ENCODE measurements at regions not wholly inside any gene's neighbourhood (a gene's known extent, or its start where the extent isn't known, plus 50 kb on each side); places are given as distances from the start of the nearest gene placed in this dataset.

DNA sequence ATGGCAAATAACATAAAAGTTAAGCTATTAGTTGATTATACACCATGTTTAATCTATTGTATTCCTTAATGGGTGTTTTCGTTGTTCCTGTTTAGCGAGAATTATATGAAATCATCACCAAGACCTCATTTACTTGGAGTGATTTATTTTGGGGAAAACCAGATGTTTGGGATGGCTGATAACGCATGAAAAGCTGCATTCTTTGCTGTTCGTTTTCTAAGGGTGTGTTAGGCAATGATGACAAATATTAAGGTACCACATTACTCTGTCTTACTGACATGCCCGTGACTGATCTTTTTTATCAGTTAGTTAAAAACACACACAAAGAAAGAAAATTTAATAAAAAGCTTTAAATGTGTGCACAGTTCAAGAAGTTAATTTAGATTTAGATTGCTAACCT lies 176.4 kb downstream of the ZFP64 start:
- Histone ChIP-seq H3K9me3 (ENCODE audit: insufficient read depth, low read length, severe bottlenecking) (peaks cover 3% of the 10 kb centered on the region), H4K20me1 (ENCODE audit: insufficient read depth, low read length) (no peaks in the 10 kb centered on the region), H3K36me3 (ENCODE audit: insufficient read depth, low read length) (no peaks in the 10 kb centered on the region), H3K9ac (ENCODE audit: low read depth, low read length) (no peak overlapping the region), H3K4me2 (ENCODE audit: insufficient read depth, low read length) (no peak overlapping the region), H3K27me3 (ENCODE audit: insufficient read depth, low read length, poor library complexity) (no peaks in the 10 kb centered on the region), H3K4me1 (ENCODE audit: insufficient read depth, low read length) (no peaks in the 10 kb centered on the region), H3K4me3 (ENCODE audit: low read depth in 1 of 2, low read length in 2 of 2) (no peak overlapping the region), H3K79me2 (ENCODE audit: insufficient read depth, low read length) (no peaks in the 10 kb centered on the region), H2AFZ (ENCODE audit: low read depth, low read length) (no peak overlapping the region), H3K27ac (ENCODE audit: low read length) (no peak overlapping the region)
- DNase-seq, result no peak
- no peak for TF ChIP-seq EZH2 (IDR thresholded peaks at IDR 0.05; ENCODE audit: borderline replicate concordance, low read depth, low read length, severe bottlenecking)
- ATAC-seq (ENCODE audit: insufficient read depth, low read depth), result no peak

DNA sequence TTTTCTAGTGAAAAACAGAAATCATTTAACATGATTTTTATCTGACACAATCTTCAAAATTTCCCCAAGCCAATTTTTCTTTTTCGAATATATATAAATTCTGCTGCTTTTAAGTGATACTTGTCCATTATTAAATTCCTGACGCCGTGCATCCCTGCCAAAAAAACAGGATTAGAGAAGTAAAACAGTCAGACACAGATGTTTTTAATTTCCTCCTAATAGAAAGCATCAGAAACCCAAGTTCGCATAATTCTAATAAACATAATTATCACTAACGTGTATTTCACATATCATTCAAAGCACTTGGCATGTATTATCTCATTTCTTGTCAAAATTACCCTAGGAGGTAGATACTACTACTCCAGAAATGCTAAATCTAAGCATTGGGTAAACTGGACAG lies 179.5 kb downstream of the ZFP64 start:
- DNase-seq (no peak), ATAC-seq (ENCODE audit: insufficient read depth, low read depth) (no peak)
- Histone ChIP-seq H3K36me3 (ENCODE audit: insufficient read depth, low read length) (no peaks in the 10 kb centered on the region), H2AFZ (ENCODE audit: low read depth, low read length) (no peak overlapping the region), H3K79me2 (ENCODE audit: insufficient read depth, low read length) (no peaks in the 10 kb centered on the region), H3K4me2 (ENCODE audit: insufficient read depth, low read length) (no peak overlapping the region), H3K27ac (ENCODE audit: low read length) (no peak overlapping the region), H3K4me3 (ENCODE audit: low read depth in 1 of 2, low read length in 2 of 2) (no peak overlapping the region), H3K9me3 (ENCODE audit: insufficient read depth, low read length, severe bottlenecking) (peaks cover 3% of the 10 kb centered on the region), H3K4me1 (ENCODE audit: insufficient read depth, low read length) (no peaks in the 10 kb centered on the region), H4K20me1 (ENCODE audit: insufficient read depth, low read length) (no peaks in the 10 kb centered on the region), H3K27me3 (ENCODE audit: insufficient read depth, low read length, poor library complexity) (no peaks in the 10 kb centered on the region), H3K9ac (ENCODE audit: low read depth, low read length) (no peak overlapping the region)
- TF ChIP-seq EZH2 (IDR thresholded peaks at IDR 0.05; ENCODE audit: borderline replicate concordance, low read depth, low read length, severe bottlenecking), result no peak
- TF ChIP-seq, protein P1, sequence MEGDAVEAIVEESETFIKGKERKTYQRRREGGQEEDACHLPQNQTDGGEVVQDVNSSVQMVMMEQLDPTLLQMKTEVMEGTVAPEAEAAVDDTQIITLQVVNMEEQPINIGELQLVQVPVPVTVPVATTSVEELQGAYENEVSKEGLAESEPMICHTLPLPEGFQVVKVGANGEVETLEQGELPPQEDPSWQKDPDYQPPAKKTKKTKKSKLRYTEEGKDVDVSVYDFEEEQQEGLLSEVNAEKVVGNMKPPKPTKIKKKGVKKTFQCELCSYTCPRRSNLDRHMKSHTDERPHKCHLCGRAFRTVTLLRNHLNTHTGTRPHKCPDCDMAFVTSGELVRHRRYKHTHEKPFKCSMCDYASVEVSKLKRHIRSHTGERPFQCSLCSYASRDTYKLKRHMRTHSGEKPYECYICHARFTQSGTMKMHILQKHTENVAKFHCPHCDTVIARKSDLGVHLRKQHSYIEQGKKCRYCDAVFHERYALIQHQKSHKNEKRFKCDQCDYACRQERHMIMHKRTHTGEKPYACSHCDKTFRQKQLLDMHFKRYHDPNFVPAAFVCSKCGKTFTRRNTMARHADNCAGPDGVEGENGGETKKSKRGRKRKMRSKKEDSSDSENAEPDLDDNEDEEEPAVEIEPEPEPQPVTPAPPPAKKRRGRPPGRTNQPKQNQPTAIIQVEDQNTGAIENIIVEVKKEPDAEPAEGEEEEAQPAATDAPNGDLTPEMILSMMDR (IDR thresholded peaks at IDR 0.05; ENCODE audit: borderline replicate concordance, extremely low read depth, low read length, poor library complexity, severe bottlenecking), result no peak

DNA sequence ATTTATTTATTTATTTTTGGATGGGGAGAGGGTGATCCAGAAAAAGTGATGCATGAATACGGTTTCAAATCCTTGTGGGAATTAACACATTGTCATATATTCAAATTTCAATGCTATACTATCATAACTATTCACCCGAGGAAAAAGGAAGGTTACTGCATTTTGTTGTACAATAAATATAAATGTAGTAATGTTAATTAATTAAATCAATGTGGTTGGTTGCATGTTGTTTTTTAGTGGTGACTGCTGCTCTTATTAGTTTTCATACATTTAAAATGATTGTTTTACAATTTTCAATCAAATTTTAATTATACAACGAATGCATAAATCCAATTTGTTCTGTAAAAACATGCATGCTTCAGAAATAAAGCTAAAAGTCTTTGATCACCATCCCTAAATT lies 180.5 kb downstream of the ZFP64 start:
- TF ChIP-seq EZH2 (IDR thresholded peaks at IDR 0.05; ENCODE audit: borderline replicate concordance, low read depth, low read length, severe bottlenecking), result no peak
- TF ChIP-seq, protein P1 (IDR thresholded peaks at IDR 0.05; ENCODE audit: borderline replicate concordance, extremely low read depth, low read length, poor library complexity, severe bottlenecking), result no peak
- H3K27me3 ChIP-seq (ENCODE audit: insufficient read depth, low read length, poor library complexity), result no peaks in the 10 kb centered on the region
- peaks cover 3% of the 10 kb centered on the region for H3K9me3 ChIP-seq (ENCODE audit: insufficient read depth, low read length, severe bottlenecking)
- H3K27ac ChIP-seq (ENCODE audit: low read length), result no peak overlapping the region
- no peak for ATAC-seq (ENCODE audit: insufficient read depth, low read depth)
- no peak overlapping the region for H3K9ac ChIP-seq (ENCODE audit: low read depth, low read length)
- no peak overlapping the region for H3K4me2 ChIP-seq (ENCODE audit: insufficient read depth, low read length)
- H3K79me2 ChIP-seq (ENCODE audit: insufficient read depth, low read length), result no peaks in the 10 kb centered on the region
- no peak overlapping the region for H2AFZ ChIP-seq (ENCODE audit: low read depth, low read length)
- no peaks in the 10 kb centered on the region for H3K4me1 ChIP-seq (ENCODE audit: insufficient read depth, low read length)
- no peaks in the 10 kb centered on the region for H4K20me1 ChIP-seq (ENCODE audit: insufficient read depth, low read length)
- no peak for DNase-seq
- H3K36me3 ChIP-seq (ENCODE audit: insufficient read depth, low read length), result no peaks in the 10 kb centered on the region
- H3K4me3 ChIP-seq (ENCODE audit: low read depth in 1 of 2, low read length in 2 of 2), result no peak overlapping the region

DNA sequence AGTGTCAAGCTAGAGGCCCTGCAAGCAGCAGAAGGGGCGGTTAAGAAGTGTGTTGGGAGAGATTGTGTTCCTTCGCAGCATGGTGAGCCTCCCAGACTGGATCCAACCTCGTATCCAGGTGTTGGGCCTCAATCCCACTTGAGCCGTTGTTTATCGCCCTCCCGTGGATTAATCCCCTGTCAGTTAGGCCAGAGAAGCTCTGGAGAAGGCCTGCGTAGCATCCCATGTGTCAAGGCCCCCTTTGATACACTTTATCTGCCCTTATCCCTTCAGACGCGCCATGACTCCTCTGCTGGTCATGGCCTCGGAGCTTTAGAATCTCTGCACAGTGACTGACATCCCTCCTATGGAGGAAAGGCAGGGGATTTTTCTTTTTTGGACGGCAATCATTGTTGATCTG lies 181.0 kb downstream of the ZFP64 start:
- H3K36me3 ChIP-seq (ENCODE audit: insufficient read depth, low read length), result no peaks in the 10 kb centered on the region
- H3K27me3 ChIP-seq (ENCODE audit: insufficient read depth, low read length, poor library complexity), result no peaks in the 10 kb centered on the region
- DNase-seq (no peak), ATAC-seq (ENCODE audit: insufficient read depth, low read depth) (no peak)
- H3K4me3 ChIP-seq (ENCODE audit: low read depth in 1 of 2, low read length in 2 of 2), result no peak overlapping the region
- H2AFZ ChIP-seq (ENCODE audit: low read depth, low read length), result no peak overlapping the region
- no peaks in the 10 kb centered on the region for H4K20me1 ChIP-seq (ENCODE audit: insufficient read depth, low read length)
- TF ChIP-seq EZH2 (IDR thresholded peaks at IDR 0.05; ENCODE audit: borderline replicate concordance, low read depth, low read length, severe bottlenecking), result no peak
- H3K4me2 ChIP-seq (ENCODE audit: insufficient read depth, low read length), result no peak overlapping the region
- no peak overlapping the region for H3K27ac ChIP-seq (ENCODE audit: low read length)
- H3K79me2 ChIP-seq (ENCODE audit: insufficient read depth, low read length), result no peaks in the 10 kb centered on the region
- no peaks in the 10 kb centered on the region for H3K4me1 ChIP-seq (ENCODE audit: insufficient read depth, low read length)
- H3K9me3 ChIP-seq (ENCODE audit: insufficient read depth, low read length, severe bottlenecking), result peaks cover 3% of the 10 kb centered on the region
- no peak overlapping the region for H3K9ac ChIP-seq (ENCODE audit: low read depth, low read length)

Data from DND-41 (cell line).